H1 (cell line): ENCODE measurements at regions not wholly inside any gene's neighbourhood (a gene's known extent, or its start where the extent isn't known, plus 50 kb on each side); places are given as distances from the start of the nearest gene placed in this dataset.

Experiments
- CTCF ChIA-PET: fragments of 300-600 bp; sonication (Branson Sonifier 250); formaldehyde crosslinking; loops from one replicate; lab custom pipeline; 2021; ENCODE audit not compliant: partially characterized antibody; lab: Charles Lee
- POLR2A ChIA-PET: fragments of 300-600 bp; sonication (Branson Sonifier 250); formaldehyde crosslinking; loops from one replicate; lab custom pipeline; 2021; ENCODE audit warnings: inconsistent platforms; ENCODE audit not compliant: partially characterized antibody; lab: Charles Lee
- DNase-seq, 2 experiments: peaks; one replicate each; pipeline versions ENCODE4 v3.0.0 to v3.0.0-alpha.2; 2010 to 2022; ENCODE audit warnings: low spot score in 2 of 2, low read depth in 1 of 2, mixed read lengths in 1 of 2
- FAIRE-seq: peaks from 2 replicates; lab custom pipeline; 2011; peaks lifted over from hg19 to GRCh38; lab: Jason Lieb, UNC
- H2AFZ ChIP-seq: 2 replicates; pipeline ENCODE4 v1.8.1; 2012; ENCODE audit warnings: low read length, inconsistent platforms
- H2AK5ac ChIP-seq: 2 replicates; pipeline ENCODE4 v1.6.1; 2013; ENCODE audit warnings: low read depth, low read length
- H2BK120ac ChIP-seq: replicated peaks from 2 replicates; pipeline ENCODE3; 2013; ENCODE audit warnings: low read depth, low read length, inconsistent platforms
- H2BK12ac ChIP-seq: 2 replicates; pipeline ENCODE4 v1.6.1; 2013; ENCODE audit warnings: low read depth, low read length
- H2BK15ac ChIP-seq: 2 replicates; pipeline ENCODE4 v1.6.1; 2013; ENCODE audit warnings: low read length
- H2BK20ac ChIP-seq: 2 replicates; pipeline ENCODE4 v1.6.1; 2013; ENCODE audit warnings: low read length
- H2BK5ac ChIP-seq: 2 replicates; pipeline ENCODE4 v1.6.1; 2013; ENCODE audit warnings: low read depth, low read length
- H3K14ac ChIP-seq: 2 replicates; pipeline ENCODE4 v1.6.1; 2013; ENCODE audit warnings: inconsistent platforms; ENCODE audit not compliant: insufficient read length
- H3K18ac ChIP-seq: 2 replicates; pipeline ENCODE4 v1.6.1; 2013; ENCODE audit warnings: low read length; ENCODE audit errors: extremely low read depth
- H3K23ac ChIP-seq: 2 replicates; pipeline ENCODE4 v1.6.1; 2013; ENCODE audit warnings: inconsistent platforms; ENCODE audit not compliant: insufficient read length
- H3K23me2 ChIP-seq: 2 replicates; pipeline ENCODE4 v1.6.1; 2013; ENCODE audit warnings: low read depth, low read length
- H3K27ac ChIP-seq: 2 replicates; pipeline ENCODE4 v1.6.1; 2011; ENCODE audit warnings: low read depth, low read length, inconsistent platforms
- H3K27me3 ChIP-seq, 4 experiments: replicated peaks in 1 of 4; 1 replicate in 1 of 4; 2 replicates in 3 of 4; pipeline versions ENCODE4 v1.6.1 to v1.8.1; 2011 to 2013; ENCODE audit warnings: low read length in 3 of 4, mild to moderate bottlenecking in 3 of 4, inconsistent platforms in 2 of 4, mixed read lengths in 2 of 4, moderate library complexity in 1 of 4; ENCODE audit not compliant: control insufficient read depth in 3 of 4, insufficient read depth in 3 of 4; ENCODE audit errors: extremely low read depth in 1 of 4
- H3K36me3 ChIP-seq, 4 experiments: 2 replicates each; pipeline versions ENCODE4 v1.6.1 to v1.8.1; 2011 to 2013; ENCODE audit warnings: mild to moderate bottlenecking in 4 of 4, low read length in 3 of 4, moderate library complexity in 2 of 4, control low read depth in 1 of 4, inconsistent platforms in 1 of 4; ENCODE audit not compliant: insufficient read depth in 4 of 4, control insufficient read depth in 2 of 4
- H3K4ac ChIP-seq: replicated peaks from 2 replicates; pipeline ENCODE3; 2013; ENCODE audit warnings: low read length, low read depth, mixed read lengths, inconsistent platforms; ENCODE audit not compliant: insufficient read length
- H3K4me1 ChIP-seq, 4 experiments: replicated peaks in 1 of 4; 1 replicate in 1 of 4; 2 replicates in 3 of 4; pipeline versions ENCODE4 v1.6.1 to v1.8.1; 2011 to 2013; ENCODE audit warnings: low read length in 3 of 4, inconsistent platforms in 2 of 4, mixed read lengths in 1 of 4; ENCODE audit not compliant: insufficient read depth in 4 of 4, control insufficient read depth in 3 of 4
- H3K4me2 ChIP-seq, 2 experiments: 2 replicates each; pipeline versions ENCODE4 v1.6.1 to v1.8.1; 2011 to 2013; ENCODE audit warnings: low read depth in 2 of 2, low read length in 2 of 2, control low read depth in 1 of 2, inconsistent platforms in 1 of 2, mild to moderate bottlenecking in 1 of 2; ENCODE audit not compliant: insufficient read depth in 1 of 2
- H3K4me3 ChIP-seq, 4 experiments: fragments of 200-600, 300-600 bp in 1 of 4; sonication (generic), shearing (Covaris generic), sonication (Bioruptor Twin) in 1 of 4; 2 replicates each; pipeline versions ENCODE4 v1.5.1 to v1.8.1; 2011 to 2016; ENCODE audit warnings: low read length in 4 of 4, low read depth in 3 of 4, control low read depth in 2 of 4, inconsistent platforms in 2 of 4, mild to moderate bottlenecking in 2 of 4, mixed read lengths in 1 of 4, moderate library complexity in 1 of 4; ENCODE audit not compliant: insufficient read depth in 2 of 4; ENCODE audit errors: extremely low read depth in 1 of 4
- H3K56ac ChIP-seq: replicated peaks from 2 replicates; pipeline ENCODE3; 2013; ENCODE audit warnings: low read depth, mild to moderate bottlenecking, mixed read lengths, low read length, inconsistent platforms; ENCODE audit not compliant: insufficient read length
- H3K79me1 ChIP-seq: 2 replicates; pipeline ENCODE4 v1.6.1; 2013; ENCODE audit warnings: low read depth, low read length, control low read depth
- H3K79me2 ChIP-seq, 2 experiments: 2 replicates each; pipeline versions ENCODE4 v1.6.1 to v1.8.1; 2012 to 2013; ENCODE audit warnings: low read length in 2 of 2, mild to moderate bottlenecking in 2 of 2, inconsistent platforms in 1 of 2; ENCODE audit not compliant: insufficient read depth in 2 of 2, control insufficient read depth in 1 of 2
- H3K9ac ChIP-seq, 4 experiments: replicated peaks in 1 of 4; 1 replicate in 1 of 4; 2 replicates in 3 of 4; pipeline versions ENCODE4 v1.6.1 to v1.8.1; 2011 to 2013; ENCODE audit warnings: low read depth in 3 of 4, low read length in 3 of 4, control low read depth in 2 of 4, mild to moderate bottlenecking in 2 of 4, moderate library complexity in 2 of 4, inconsistent platforms in 1 of 4; ENCODE audit errors: extremely low read depth in 1 of 4
- H3K9me3 ChIP-seq, 2 experiments: 2 replicates each; pipeline versions ENCODE4 v1.6.1 to v1.8.1; 2012 to 2013; ENCODE audit warnings: mild to moderate bottlenecking in 2 of 2, moderate library complexity in 2 of 2, control low read depth in 1 of 2, inconsistent platforms in 1 of 2, low read depth in 1 of 2, low read length in 1 of 2, mixed read lengths in 1 of 2; ENCODE audit not compliant: insufficient read depth in 2 of 2
- H4K20me1 ChIP-seq, 2 experiments: replicated peaks in 1 of 2; 2 replicates each; pipeline versions ENCODE3 to v1.8.1; 2011 to 2013; ENCODE audit warnings: inconsistent platforms in 2 of 2, low read length in 2 of 2, mild to moderate bottlenecking in 1 of 2; ENCODE audit not compliant: insufficient read depth in 2 of 2, control insufficient read depth in 1 of 2
- H4K5ac ChIP-seq: 2 replicates; pipeline ENCODE4 v1.6.1; 2013; ENCODE audit warnings: low read length, low read depth, mixed read lengths, inconsistent platforms; ENCODE audit not compliant: insufficient read length
- H4K8ac ChIP-seq: 2 replicates; pipeline ENCODE4 v1.8.0; 2013; ENCODE audit warnings: mild to moderate bottlenecking, moderate library complexity, low read length, inconsistent platforms; ENCODE audit not compliant: insufficient read depth; ENCODE audit errors: extremely low read depth
- H4K91ac ChIP-seq: replicated peaks from 2 replicates; pipeline ENCODE3; 2013; ENCODE audit warnings: low read length, mixed read lengths, inconsistent platforms; ENCODE audit not compliant: insufficient read length
- MAX ChIP-seq: IDR thresholded peaks from 2 replicates; pipeline ENCODE4 v1.6.1; 2012; ENCODE audit warnings: inconsistent platforms
- RFX5 ChIP-seq: IDR thresholded peaks from 2 replicates; pipeline ENCODE4 v1.6.1; 2011; ENCODE audit warnings: low read depth, low read length, improper control_type of control experiment, borderline replicate concordance
- SIRT6 ChIP-seq: IDR thresholded peaks from one replicate; pipeline ENCODE4 v1.7.1; 2012; ENCODE audit warnings: low read length, inconsistent platforms
- WGBS, 2 experiments: shearing (Covaris generic) in 1 of 2; methylation state at CpG; one replicate each; pipeline versions ENCODE4 v1.1.6 to v1.1.7; 2013 to 2015; ENCODE audit warnings: low lambda C conversion rate in 2 of 2, mixed read lengths in 2 of 2, inconsistent platforms in 1 of 2, low coverage in 1 of 2, missing lambda C conversion rate in 1 of 2; ENCODE audit not compliant: insufficient replicate concordance in 2 of 2, insufficient coverage in 1 of 2, insufficient read length in 1 of 2; ENCODE audit errors: extremely low coverage in 1 of 2, missing lambda C conversion rate in 1 of 2; 5-methylcytosine and 5-hydroxymethylcytosine counted together

- 88% methylated on average over 1 of the region's 1 CpG; no CpG with 5 or more reads in 1 of the 2 experiments for WGBS, 2 experiments
- DNase-seq (no peak), FAIRE-seq (no peak)
- H3K79me1 ChIP-seq: no peaks in the 10 kb centered on the region
- no peak overlapping the region for H3K27ac ChIP-seq
- POLR2A ChIA-PET: no interaction called here
- no peak overlapping the region for H2BK20ac ChIP-seq
- H2AFZ ChIP-seq: no peak overlapping the region
- no peak overlapping the region for H3K4me2 ChIP-seq
- H4K91ac ChIP-seq: no peak overlapping the region
- no peaks in the 10 kb centered on the region for H4K20me1 ChIP-seq
- no peaks in the 10 kb centered on the region for H3K9me3 ChIP-seq
- H3K27me3 ChIP-seq: no peaks in the 10 kb centered on the region
- no peak overlapping the region for H3K18ac ChIP-seq
- TF ChIP-seq SIRT6 (no peak), MAX (no peak), RFX5 (no peak)
- H3K4me1 ChIP-seq: no peaks in the 10 kb centered on the region
- no peak overlapping the region for H4K8ac ChIP-seq
- no peak overlapping the region for H2BK15ac ChIP-seq
- H2AK5ac ChIP-seq: no peak overlapping the region
- no peak overlapping the region for H2BK5ac ChIP-seq
- CTCF ChIA-PET: no interaction called here
- no peak overlapping the region for H3K4me3 ChIP-seq
- no peaks in the 10 kb centered on the region for H3K23me2 ChIP-seq
- H2BK12ac ChIP-seq: no peak overlapping the region
- H3K23ac ChIP-seq: no peak overlapping the region
- H3K79me2 ChIP-seq: no peaks in the 10 kb centered on the region
- no peak overlapping the region for H4K5ac ChIP-seq
- H3K36me3 ChIP-seq: no peaks in the 10 kb centered on the region
- no peak overlapping the region for H2BK120ac ChIP-seq
- H3K4ac ChIP-seq: no peak overlapping the region
- no peak overlapping the region for H3K56ac ChIP-seq
- H3K9ac ChIP-seq: no peak overlapping the region
- H3K14ac ChIP-seq: no peak overlapping the region
Observed at GRCh38 chr4:20091781-20092180, 159.9 kb upstream of the SLIT2 start.
